Spleen (tissue), 11 donors: ENCODE measurements at regions not wholly inside any gene's neighbourhood (a gene's known extent, or its start where the extent isn't known, plus 50 kb on each side); places are given as distances from the start of the nearest gene placed in this dataset.

Experiments
- DNase-seq: peaks from one replicate; pipeline ENCODE4 v3.0.0-alpha.2; 2020
- H3K27ac ChIP-seq, 8 donors: fragments of 200-600 bp; sonication (generic) in 7 of 8; 1 replicate in 4 of 8; 2 replicates in 4 of 8; pipeline versions ENCODE4 v1.5.0 to v1.8.0; 2016 to 2021; ENCODE audit warnings: inconsistent platforms in 4 of 8, mild to moderate bottlenecking in 4 of 8, moderate library complexity in 1 of 8
- H3K27me3 ChIP-seq, 7 donors: fragments of 200-600 bp; sonication (generic) in 6 of 7; replicated peaks in 1 of 7; 1 replicate in 4 of 7; 2 replicates in 3 of 7; pipeline versions ENCODE4 v1.5.0 to v1.8.0; 2016 to 2021; ENCODE audit warnings: inconsistent platforms in 3 of 7, mild to moderate bottlenecking in 1 of 7
- H3K36me3 ChIP-seq, 6 donors: fragments of 200-600 bp; sonication (generic) in 5 of 6; 1 replicate in 4 of 6; 2 replicates in 2 of 6; pipeline versions ENCODE4 v1.5.0 to v1.8.0; 2016 to 2021; ENCODE audit warnings: inconsistent platforms in 2 of 6
- H3K4me1 ChIP-seq, 6 donors: fragments of 200-600 bp; sonication (generic) in 5 of 6; 1 replicate in 3 of 6; 2 replicates in 3 of 6; pipeline versions ENCODE4 v1.5.0 to v1.8.0; 2016 to 2021; ENCODE audit warnings: inconsistent platforms in 3 of 6
- H3K4me3 ChIP-seq, 8 donors: fragments of 200-600 bp; sonication (generic) in 7 of 8; 1 replicate in 4 of 8; 2 replicates in 4 of 8; pipeline versions ENCODE4 v1.5.0 to v1.8.0; 2016 to 2021; ENCODE audit warnings: inconsistent platforms in 4 of 8, mild to moderate bottlenecking in 4 of 8, moderate library complexity in 2 of 8
- H3K9me3 ChIP-seq, 8 donors: fragments of 200-600 bp; sonication (generic) in 7 of 8; 1 replicate in 4 of 8; 2 replicates in 4 of 8; pipeline versions ENCODE4 v1.5.0 to v1.8.0; 2016 to 2021; ENCODE audit warnings: inconsistent platforms in 4 of 8
- CTCF ChIP-seq, 11 experiments: fragments of 200-600 bp in 7 of 11; fragments of 450-650 bp in 4 of 11; sonication (generic) in 4 of 11; IDR thresholded peaks in 8 of 11; conservative IDR thresholded peaks in 3 of 11; 1 replicate in 7 of 11; 2 replicates in 4 of 11; pipeline versions ENCODE4 v1.4.0 to v1.8.0; 2016 to 2021; ENCODE audit warnings: antibody characterized with exemption in 11 of 11, inconsistent platforms in 4 of 11, mild to moderate bottlenecking in 1 of 11
- POLR2A ChIP-seq, 3 donors: fragments of 450-650 bp; IDR thresholded peaks; one replicate each; pipeline ENCODE4 v1.5.1; 2017; ENCODE audit warnings: antibody characterized with exemption in 3 of 3, mild to moderate bottlenecking in 1 of 3
- POLR2AphosphoS5 ChIP-seq, 3 donors: sonication (generic); formaldehyde crosslinking; IDR thresholded peaks; one replicate each; pipeline ENCODE4 v1.5.1; 2017; ENCODE audit warnings: antibody characterized with exemption in 3 of 3
- WGBS, 5 donors: extraction: QIAGEN DNeasy Blood & Tissue Kit in 3 of 5; methylation state at CpG; one replicate each; pipeline versions ENCODE4 v1.1.5 to v1.1.7; 2013 to 2018; 5-methylcytosine and 5-hydroxymethylcytosine counted together
- intact Hi-C: fragments of 100-400 bp; cut with DNase I; formaldehyde crosslinking; loops from one replicate; pipeline ENCODE4 v1.15.0; 2023; ENCODE audit warnings: low total_unique reads
- donor health status: healthy with polysubstance abuse.
- donor health status: DM: no; HTN: no; CAD: no; lungs with moderate emphysema.
- donor health status: DM: no; HTN: no; CAD: no.
- donor health status: Bipolar disorder and iron deficiency.
- donor health status: healthy.
- donor health status: DM: no; HTN: no; CAD: no.
- donor health status: DM: yes; HTN: yes; CAD: no.

GRCh38 chr7:115359119-115359518, 437.2 kb downstream of the MDFIC start:
- TF ChIP-seq CTCF (IDR thresholded peaks at IDR 0.05 in 8 of 11, conservative IDR thresholded peaks at IDR 0.05 in 3 of 11), result no peak
- TF ChIP-seq POLR2A (IDR thresholded peaks at IDR 0.05), result no peak
- no peak for TF ChIP-seq POLR2AphosphoS5 (IDR thresholded peaks at IDR 0.05)
- Histone ChIP-seq H3K4me1 (no peaks in the 10 kb centered on the region), H3K27ac (no peak overlapping the region), H3K27me3 (no peaks in the 10 kb centered on the region), H3K9me3 (no peaks in the 10 kb centered on the region), H3K36me3 (no peaks in the 10 kb centered on the region), H3K4me3 (no peak overlapping the region)
- intact Hi-C loops, result no loop called here
- WGBS, 5 donors, result 81 to 96% (median 83%) methylated on average over 1 of the region's 1 CpG
- DNase-seq, result no peak

GRCh38 chr7:115357703-115357999, 435.8 kb downstream of the MDFIC start:
- Histone ChIP-seq H3K4me1 (no peaks in the 10 kb centered on the region), H3K9me3 (no peaks in the 10 kb centered on the region), H3K36me3 (no peaks in the 10 kb centered on the region), H3K4me3 (no peak overlapping the region), H3K27ac (no peak overlapping the region), H3K27me3 (no peaks in the 10 kb centered on the region)
- intact Hi-C loops, result no loop called here
- no peak for DNase-seq
- TF ChIP-seq POLR2AphosphoS5 (IDR thresholded peaks at IDR 0.05), result no peak
- WGBS, 5 donors, result 57 to 78% (median 74%) methylated on average over 1 of the region's 1 CpG

- TF ChIP-seq POLR2AphosphoS5 (IDR thresholded peaks at IDR 0.05), result no peak
- no peak for TF ChIP-seq CTCF (IDR thresholded peaks at IDR 0.05 in 8 of 11, conservative IDR thresholded peaks at IDR 0.05 in 3 of 11)
- H3K9me3 ChIP-seq, result no peaks in the 10 kb centered on the region
- H3K27ac ChIP-seq, result no peak overlapping the region
- no peaks in the 10 kb centered on the region for H3K27me3 ChIP-seq
- H3K36me3 ChIP-seq, result no peaks in the 10 kb centered on the region
- H3K4me1 ChIP-seq, result no peaks in the 10 kb centered on the region
- intact Hi-C loops, result no loop called here
- no peak for DNase-seq
- no peak overlapping the region for H3K4me3 ChIP-seq
- 88 to 91% (median 90%) methylated on average over 7 of the region's 7 CpGs for WGBS, 5 donors
These were observed 435.3 kb downstream of the MDFIC start for GRCh38 chr7:115356999-115357702.

- H3K4me3 ChIP-seq, result no peak overlapping the region
- DNase-seq, result no peak
- no peaks in the 10 kb centered on the region for H3K27me3 ChIP-seq
- H3K9me3 ChIP-seq, result no peaks in the 10 kb centered on the region
- H3K36me3 ChIP-seq, result no peaks in the 10 kb centered on the region
- no peak overlapping the region for H3K27ac ChIP-seq
- 19 to 27% (median 26%) methylated on average over 2 of the region's 2 CpGs for WGBS, 5 donors
- no peak for TF ChIP-seq POLR2AphosphoS5 (IDR thresholded peaks at IDR 0.05)
- no peak for TF ChIP-seq POLR2A (IDR thresholded peaks at IDR 0.05)
- peak in 4 of 11 experiments; percentile 7 to 38 (median 22) for TF ChIP-seq CTCF (IDR thresholded peaks at IDR 0.05 in 8 of 11, conservative IDR thresholded peaks at IDR 0.05 in 3 of 11)
- no peaks in the 10 kb centered on the region for H3K4me1 ChIP-seq
- intact Hi-C loops, result no loop called here
These were observed 434.3 kb downstream of the MDFIC start for GRCh38 chr7:115356139-115356746.
